IPS DF 4.7 (cell line): ENCODE measurements at regions not wholly inside any gene's neighbourhood (a gene's known extent, or its start where the extent isn't known, plus 50 kb on each side); places are given as distances from the start of the nearest gene placed in this dataset.
"Not testable (repeated sequence)": the region's sequence is repeated elsewhere in the genome, so short reads cannot be mapped to it uniquely, and the experiment has no call there.

Source experiments
- DNase-seq: peaks from one replicate; pipeline ENCODE4 v3.0.0-alpha.2; 2013; ENCODE audit warnings: low spot score; ENCODE audit errors: extremely low read depth

DNA sequence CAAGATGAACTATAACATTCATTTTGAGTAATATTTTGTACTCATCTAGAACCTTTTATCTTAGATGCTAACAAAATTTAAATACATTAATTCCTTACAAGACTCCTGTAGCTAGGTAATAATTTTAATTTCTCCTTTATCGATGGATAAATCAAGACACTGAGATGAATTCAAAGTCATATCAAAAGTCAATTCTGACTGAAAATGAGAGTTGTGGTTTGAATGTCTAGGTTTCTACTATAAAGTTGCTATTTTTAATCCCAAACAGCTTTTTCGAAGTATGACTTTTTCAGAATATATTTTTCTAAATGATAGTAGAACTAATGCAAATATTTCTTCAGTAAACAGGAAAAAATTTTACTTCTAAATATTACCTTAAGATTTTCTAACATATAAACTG is 491.7 kb upstream of the FAM174A start:
- no peak for DNase-seq

GRCh38 chr5:100026606-100027005 is 508.6 kb upstream of the FAM174A start:
- DNase-seq: no peak

DNA sequence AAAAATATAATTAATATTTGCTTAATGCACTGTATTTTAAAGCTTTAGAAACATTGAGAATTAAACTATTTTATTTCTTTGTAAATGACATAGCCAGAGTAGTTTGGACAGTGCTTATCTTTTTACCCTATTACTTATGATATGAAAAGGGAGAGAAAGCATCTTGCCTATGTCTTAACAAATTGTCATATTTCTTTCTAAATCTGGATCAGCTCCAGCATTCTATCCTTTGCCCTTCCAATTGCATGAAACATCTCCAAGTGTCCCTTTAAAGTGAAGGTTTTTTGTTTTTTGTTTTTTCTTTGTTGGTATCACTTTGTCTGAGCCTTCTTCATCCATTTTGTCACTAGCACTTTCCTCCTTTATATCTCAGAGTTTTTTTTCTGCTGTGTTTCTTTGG is 511.6 kb upstream of the FAM174A start:
- no peak for DNase-seq

GRCh38 chr5:100017520-100018262 is 517.5 kb upstream of the FAM174A start:
- DNase-seq: no peak

DNA sequence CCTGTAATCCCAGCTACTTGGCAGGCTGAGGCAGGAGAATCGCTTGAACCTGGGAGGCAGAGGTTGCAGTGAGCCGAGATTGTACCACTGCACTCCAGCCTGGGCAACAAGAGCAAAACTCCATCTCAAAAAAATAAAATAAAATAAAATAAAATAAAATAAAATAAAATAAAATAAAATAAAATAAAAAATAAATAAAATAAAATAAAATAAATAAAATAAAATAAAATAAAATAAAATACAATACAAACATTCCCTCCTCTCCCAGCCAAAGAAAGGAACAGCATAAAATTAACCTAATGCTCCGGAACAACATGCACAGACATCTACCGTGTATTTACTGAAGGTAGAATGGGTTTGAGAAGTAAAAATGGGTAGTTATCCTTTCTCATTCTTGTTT is 521.9 kb upstream of the FAM174A start:
- DNase-seq: not testable (repeated sequence)

DNA sequence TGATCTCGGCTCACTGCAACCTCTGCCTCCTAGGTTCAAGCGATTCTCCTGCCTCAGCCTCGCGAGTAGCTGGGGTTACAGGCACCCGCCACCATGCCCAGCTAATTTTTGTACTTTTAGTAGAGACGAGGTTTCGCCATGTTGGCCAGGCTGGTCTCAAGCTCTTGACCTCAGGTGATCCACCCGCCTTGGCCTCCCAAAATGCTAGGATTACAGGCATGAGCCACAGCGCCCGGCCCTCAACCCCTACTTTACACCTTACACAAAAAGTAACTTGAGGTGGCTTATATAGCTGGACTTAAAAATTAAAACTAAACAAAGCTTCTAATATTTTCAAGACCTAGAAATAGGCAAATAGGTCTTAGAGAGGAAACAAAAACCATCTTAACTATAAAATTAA is 524.0 kb upstream of the FAM174A start:
- DNase-seq: not testable (repeated sequence)

DNA sequence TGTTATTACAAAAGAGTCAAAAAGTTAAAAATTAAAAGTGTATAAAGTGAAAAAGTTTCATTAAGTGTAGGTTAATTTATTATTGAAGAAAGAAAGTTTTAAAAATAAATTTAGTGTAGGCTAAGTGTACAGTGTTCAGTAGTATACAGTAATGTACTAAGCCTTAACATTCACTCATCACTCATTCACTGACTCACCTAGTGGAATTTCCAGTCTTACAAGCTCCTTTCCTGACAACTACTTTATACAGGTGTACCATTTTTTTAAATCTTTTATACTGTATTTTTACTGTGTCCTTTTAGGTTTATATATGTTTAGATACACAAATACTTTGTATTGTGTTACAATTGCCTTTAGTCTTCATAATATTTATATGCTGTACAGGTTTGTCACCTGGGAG is 530.2 kb upstream of the FAM174A start:
- no peak for DNase-seq

DNA sequence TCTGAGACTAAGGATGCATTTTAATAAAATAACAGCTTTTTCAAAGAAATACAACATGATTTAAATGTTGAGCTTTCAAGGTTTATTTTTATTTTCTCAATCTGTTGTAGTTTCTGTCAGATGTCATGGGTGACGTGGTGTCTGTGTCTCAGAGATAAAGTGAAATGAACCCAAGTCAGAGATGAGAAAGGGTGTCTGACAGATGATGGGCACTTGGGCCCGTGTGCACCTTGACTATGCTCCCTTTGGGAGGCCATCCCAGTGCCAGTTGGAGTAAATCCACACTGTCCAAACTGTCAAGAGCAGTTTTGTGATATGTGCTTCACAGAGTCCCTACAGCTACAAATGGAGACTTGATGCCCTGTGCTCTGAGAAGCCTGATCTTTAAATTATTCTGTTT is 536.9 kb upstream of the FAM174A start:
- no peak for DNase-seq

DNA sequence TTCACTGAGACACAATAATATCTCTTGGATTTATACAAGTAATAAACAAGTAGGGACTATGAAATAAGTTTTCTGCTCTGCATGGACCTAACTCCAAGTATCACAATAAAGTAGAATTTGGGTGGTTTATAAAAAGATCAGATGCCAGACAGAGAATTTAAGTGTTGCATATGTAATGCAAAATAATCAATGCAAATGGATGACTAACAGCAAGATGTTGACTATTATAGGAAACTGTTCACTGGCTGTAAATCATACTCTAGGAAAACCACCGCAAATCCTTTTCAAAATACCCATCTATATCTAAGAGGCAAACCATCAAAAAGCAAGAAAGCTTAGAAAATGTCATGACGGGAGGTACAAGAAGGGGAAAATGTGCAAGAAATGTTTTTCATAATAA is 539.8 kb upstream of the FAM174A start:
- no peak for DNase-seq

GRCh38 chr5:99973779-99974178 is 561.4 kb upstream of the FAM174A start:
- no peak for DNase-seq

- no peak for DNase-seq
Measured at GRCh38 chr5:99955962-99956361, 579.2 kb upstream of the FAM174A start.

DNA sequence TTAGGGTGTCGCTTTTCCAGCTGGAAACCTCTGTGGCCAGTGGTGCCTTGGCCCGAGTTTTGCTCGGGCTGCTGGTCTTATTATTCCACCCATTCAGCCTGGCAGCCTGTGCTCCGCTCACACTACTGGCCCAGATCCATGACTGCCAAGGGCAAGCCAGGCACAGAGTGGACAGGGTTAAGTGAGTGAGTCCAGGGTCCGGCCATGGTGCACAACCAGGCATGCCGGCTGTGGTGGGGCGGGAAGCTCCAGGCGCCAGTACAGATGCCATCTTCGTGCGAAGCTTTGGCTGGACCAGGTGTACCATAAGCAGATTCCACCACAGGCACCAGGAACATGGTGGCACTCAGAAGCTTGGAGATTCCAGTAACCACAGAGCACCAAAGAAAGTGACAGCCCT is 580.2 kb upstream of the FAM174A start:
- no peak for DNase-seq

- no peak for DNase-seq
Measured at GRCh38 chr5:99949969-99950524, 585.1 kb upstream of the FAM174A start.

GRCh38 chr5:99949361-99949760 is 585.8 kb upstream of the FAM174A start:
- no peak for DNase-seq

GRCh38 chr5:99948850-99949249 is 586.3 kb upstream of the FAM174A start:
- DNase-seq: no peak

GRCh38 chr5:99945478-99946442 is 589.4 kb upstream of the FAM174A start:
- no peak for DNase-seq

DNA sequence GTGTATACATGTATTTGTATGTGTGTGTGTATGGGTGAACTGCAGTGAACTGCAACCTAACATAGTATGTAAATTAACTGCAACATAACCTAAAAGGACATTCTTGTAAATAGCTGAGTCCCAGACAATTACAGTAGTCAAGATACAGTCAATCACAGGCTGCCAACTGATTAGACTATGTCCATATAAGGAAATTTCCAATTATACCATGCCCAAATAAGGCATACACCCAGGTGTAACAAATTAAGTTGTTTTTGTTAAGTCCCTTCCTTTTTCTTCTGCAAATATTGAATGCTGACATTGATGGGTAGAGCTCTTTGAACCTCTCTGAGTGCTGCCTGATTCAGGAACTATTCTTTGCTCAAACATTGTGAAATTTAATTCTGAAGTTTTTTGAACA is 594.6 kb upstream of the FAM174A start:
- no peak for DNase-seq

DNA sequence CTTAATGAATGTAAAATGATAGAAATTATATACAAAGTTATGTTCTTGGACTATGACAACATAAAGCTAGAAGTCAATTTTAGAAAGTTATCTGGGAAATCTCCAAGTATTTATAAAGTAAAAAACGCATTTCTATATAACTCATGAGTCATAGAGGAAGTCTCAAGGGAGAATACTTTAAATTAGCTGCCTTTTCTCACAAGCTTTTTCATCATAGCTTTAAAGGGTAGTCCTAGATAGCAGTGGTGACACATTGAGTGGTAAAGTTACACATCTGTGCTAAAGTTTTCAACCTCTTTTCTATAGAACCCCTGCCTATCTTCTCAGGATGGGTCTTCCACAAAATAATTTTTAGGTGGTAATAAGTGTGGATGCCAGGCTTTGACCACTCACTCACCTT is 598.3 kb upstream of the FAM174A start:
- no peak for DNase-seq

GRCh38 chr5:99929806-99930135 is 605.4 kb upstream of the FAM174A start:
- DNase-seq: no peak

DNA sequence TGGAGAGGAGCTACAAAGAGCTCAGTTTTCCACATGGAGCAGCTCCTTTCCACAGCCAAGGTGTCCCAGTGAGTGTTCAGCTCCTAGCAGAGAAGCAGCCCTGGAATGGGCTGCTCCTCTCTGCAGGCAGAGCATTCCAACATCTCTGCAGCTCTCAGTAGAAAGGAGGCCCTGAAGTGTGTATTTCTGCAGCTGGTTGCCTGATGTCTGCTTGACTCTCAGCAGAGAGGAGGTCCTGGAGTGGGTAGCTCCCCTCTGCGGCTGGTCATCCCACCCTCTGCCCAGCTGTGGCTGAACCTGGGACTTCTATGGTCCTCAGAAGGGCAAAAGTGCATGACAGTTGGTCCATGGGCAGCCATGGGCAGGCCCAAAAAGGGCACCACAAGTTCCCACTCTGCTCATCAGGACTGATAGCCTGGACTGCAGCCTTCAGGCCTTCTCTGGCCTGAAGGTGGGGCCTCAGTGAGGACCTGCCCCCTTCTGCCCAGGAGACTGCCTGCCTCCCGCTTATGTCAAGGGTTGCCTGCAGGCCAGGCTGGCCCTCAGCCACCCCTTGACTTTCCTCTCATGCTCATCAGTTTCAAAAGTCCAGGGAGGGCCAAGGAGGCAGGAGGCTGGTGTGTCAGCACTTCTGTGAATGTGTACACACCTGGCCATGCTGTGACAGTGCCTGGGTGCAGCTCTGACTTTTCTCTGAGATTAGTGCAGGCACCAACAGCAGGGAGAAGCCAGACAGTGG is 605.9 kb upstream of the FAM174A start:
- DNase-seq: no peak

DNA sequence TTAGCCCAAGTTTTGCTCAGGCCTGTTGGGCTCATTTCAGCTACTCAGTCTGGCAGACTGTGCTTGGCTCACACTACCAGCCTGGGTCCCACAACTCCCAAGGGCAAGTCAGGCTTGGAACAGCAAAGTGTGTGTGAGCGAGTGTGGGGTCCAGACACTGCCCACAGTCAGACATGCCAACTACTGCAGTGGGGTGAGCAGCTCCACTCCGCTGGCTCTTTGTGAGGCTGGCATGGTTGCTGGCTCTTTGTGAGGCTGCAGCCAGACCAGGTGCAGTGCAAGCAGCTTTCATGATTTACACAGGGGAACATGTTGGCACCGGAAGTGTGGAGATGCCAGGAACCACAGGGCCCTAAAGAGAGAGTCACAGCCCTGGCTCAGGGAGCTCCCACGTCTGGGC is 606.7 kb upstream of the FAM174A start:
- DNase-seq: no peak

- DNase-seq: no peak
Measured at GRCh38 chr5:99926463-99926862, 608.7 kb upstream of the FAM174A start.
